Peyer's patch (tissue), 4 donors: ENCODE measurements at regions not wholly inside any gene's neighbourhood (a gene's known extent, or its start where the extent isn't known, plus 50 kb on each side); places are given as distances from the start of the nearest gene placed in this dataset.

Experiments used
- DNase-seq, 3 donors: peaks; one replicate each; pipeline ENCODE4 v3.0.0-alpha.2; 2017 to 2019
- H3K27ac ChIP-seq, 4 donors: fragments of 200-600 bp; sonication (generic); one replicate each; pipeline ENCODE4 v1.5.1; 2016 to 2019
- H3K27me3 ChIP-seq, 2 donors: fragments of 200-600 bp; sonication (generic); one replicate each; pipeline ENCODE4 v1.5.1; 2019
- H3K36me3 ChIP-seq, 3 donors: fragments of 200-600 bp; sonication (generic); one replicate each; pipeline ENCODE4 v1.5.1; 2016 to 2019
- H3K4me1 ChIP-seq, 4 donors: fragments of 200-600 bp; sonication (generic); one replicate each; pipeline ENCODE4 v1.5.1; 2016 to 2019
- H3K4me3 ChIP-seq, 4 donors: fragments of 200-600 bp; sonication (generic); 1 replicate in 3 of 4; 2 replicates in 1 of 4; pipeline ENCODE4 v1.5.1; 2016 to 2019; ENCODE audit warnings: mild to moderate bottlenecking in 1 of 4
- H3K9me3 ChIP-seq, 4 donors: fragments of 200-600 bp; sonication (generic); one replicate each; pipeline ENCODE4 v1.5.1; 2016 to 2019; ENCODE audit warnings: mild to moderate bottlenecking in 1 of 4
- CTCF ChIP-seq, 6 experiments: fragments of 450-650 bp in 4 of 6; fragments of 200-600 bp in 2 of 6; sonication (generic) in 1 of 6; IDR thresholded peaks; one replicate each; pipeline ENCODE4 v1.5.1; 2017 to 2019; ENCODE audit warnings: antibody characterized with exemption in 6 of 6, mild to moderate bottlenecking in 3 of 6, moderate library complexity in 1 of 6
- POLR2A ChIP-seq, 2 donors: fragments of 450-650 bp; IDR thresholded peaks; one replicate each; pipeline ENCODE4 v1.5.1; 2017; ENCODE audit warnings: antibody characterized with exemption in 2 of 2, mild to moderate bottlenecking in 2 of 2, moderate library complexity in 2 of 2

GRCh38 chr20:60064554-60065196 is 106.5 kb downstream of the CDH26 start:
- DNase-seq = no peak
- Histone ChIP-seq H3K27me3 (no peaks in the 10 kb centered on the region), H3K4me1 (no peaks in the 10 kb centered on the region), H3K36me3 (no peaks in the 10 kb centered on the region), H3K27ac (no peak overlapping the region), H3K4me3 (no peak overlapping the region), H3K9me3 (no peaks in the 10 kb centered on the region)
- TF ChIP-seq CTCF (IDR thresholded peaks at IDR 0.05) = no peak

GRCh38 chr20:60065741-60066437 is 107.7 kb downstream of the CDH26 start:
- TF ChIP-seq POLR2A (IDR thresholded peaks at IDR 0.05) = no peak
- no peak for TF ChIP-seq CTCF (IDR thresholded peaks at IDR 0.05)

GRCh38 chr20:60066438-60066823 is 108.2 kb downstream of the CDH26 start:
- no peak for DNase-seq

More at GRCh38 chr20:60065741-60066437, 107.7 kb downstream of the CDH26 start:
- Histone ChIP-seq H3K9me3 (no peaks in the 10 kb centered on the region), H3K4me1 (no peaks in the 10 kb centered on the region), H3K36me3 (no peaks in the 10 kb centered on the region), H3K4me3 (no peak overlapping the region), H3K27ac (no peak overlapping the region), H3K27me3 (no peaks in the 10 kb centered on the region)
- DNase-seq = no peak

GRCh38 chr20:60068509-60068908 is 110.3 kb downstream of the CDH26 start:
- DNase-seq = no peak
- Histone ChIP-seq H3K36me3 (no peaks in the 10 kb centered on the region), H3K27me3 (no peaks in the 10 kb centered on the region), H3K27ac (no peak overlapping the region), H3K9me3 (peaks cover 0 to 4% (median 0%) of the 10 kb centered on the region in 4 donors), H3K4me1 (no peaks in the 10 kb centered on the region), H3K4me3 (no peak overlapping the region)
- no peak for TF ChIP-seq CTCF (IDR thresholded peaks at IDR 0.05)
- TF ChIP-seq POLR2A (IDR thresholded peaks at IDR 0.05) = no peak

More at GRCh38 chr20:60066438-60066823, 108.2 kb downstream of the CDH26 start:
- Histone ChIP-seq H3K4me1 (no peaks in the 10 kb centered on the region), H3K27me3 (no peaks in the 10 kb centered on the region), H3K27ac (no peak overlapping the region), H3K9me3 (no peaks in the 10 kb centered on the region), H3K36me3 (no peaks in the 10 kb centered on the region), H3K4me3 (no peak overlapping the region)
- no peak for TF ChIP-seq POLR2A (IDR thresholded peaks at IDR 0.05)
- no peak for TF ChIP-seq CTCF (IDR thresholded peaks at IDR 0.05)

GRCh38 chr20:60069656-60070055 is 111.4 kb downstream of the CDH26 start:
- Histone ChIP-seq H3K27ac (no peak overlapping the region), H3K9me3 (peaks cover 0 to 4% (median 0%) of the 10 kb centered on the region in 4 donors), H3K27me3 (no peaks in the 10 kb centered on the region), H3K4me1 (no peaks in the 10 kb centered on the region), H3K4me3 (no peak overlapping the region), H3K36me3 (no peaks in the 10 kb centered on the region)
- no peak for DNase-seq
- TF ChIP-seq POLR2A (IDR thresholded peaks at IDR 0.05) (no peak), CTCF (IDR thresholded peaks at IDR 0.05) (no peak)
